HG02798 (cell line): ENCODE measurements at regions not wholly inside any gene's neighbourhood (a gene's known extent, or its start where the extent isn't known, plus 50 kb on each side); places are given as distances from the start of the nearest gene placed in this dataset.

Experiments
- ATAC-seq: cut with Tn5 transposase; IDR thresholded peaks from one replicate; pipeline ENCODE4 v1.9.1; 2021; ENCODE audit warnings: mild to moderate bottlenecking; ENCODE audit not compliant: unreplicated experiment, poor library complexity

DNA sequence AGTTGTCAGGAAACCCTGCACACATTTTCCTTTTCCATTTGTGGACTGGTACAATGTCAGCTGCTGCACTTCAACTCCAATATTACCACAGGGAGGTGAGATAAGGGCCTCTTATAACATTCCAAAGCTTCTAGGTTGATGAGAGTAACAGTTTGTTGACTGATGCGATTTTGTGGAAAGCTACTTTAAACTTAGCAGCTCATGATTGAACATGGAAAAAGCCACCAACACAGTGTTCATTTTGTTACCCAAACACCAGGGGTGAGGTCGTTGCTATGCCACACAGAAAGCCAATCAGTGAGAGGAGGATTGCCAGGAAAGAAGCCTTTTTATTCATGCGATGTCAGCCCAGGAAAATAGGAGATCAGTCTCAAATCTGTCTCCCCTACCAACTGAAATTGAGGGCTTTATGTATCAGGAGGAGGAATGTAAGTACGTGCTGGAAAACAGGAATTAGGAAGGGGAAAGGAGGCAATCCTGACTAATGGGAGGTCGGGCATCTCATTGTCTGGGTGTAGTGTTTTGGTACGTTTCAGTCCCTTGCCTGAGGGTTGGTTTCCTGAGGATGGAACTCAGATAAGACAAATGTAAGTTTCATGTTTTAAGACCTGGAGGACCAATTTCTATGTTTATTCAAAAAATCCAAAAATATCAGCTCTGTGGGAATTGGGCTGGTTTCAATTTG lies 92.7 kb upstream of the PLEKHA5 start:
- ATAC-seq, result no peak

DNA sequence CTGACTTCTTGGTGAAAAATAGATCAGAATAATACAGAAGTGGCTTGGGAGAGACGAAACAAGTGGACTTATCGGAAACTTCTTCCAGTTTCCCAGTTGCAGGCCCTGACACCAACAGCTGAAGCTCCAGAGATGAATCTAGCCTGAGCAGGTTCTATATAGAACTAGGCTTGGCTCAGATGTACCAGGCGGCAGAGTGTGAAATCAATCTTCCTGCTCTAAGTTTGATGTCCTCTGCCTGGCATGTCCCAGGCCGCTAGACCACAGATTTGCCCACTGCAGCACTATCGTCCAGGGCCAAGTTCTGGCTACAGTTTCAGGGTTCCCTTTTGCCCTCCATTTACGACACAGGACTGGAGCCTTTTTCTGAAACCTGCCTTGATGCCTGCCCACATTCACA lies 91.3 kb upstream of the PLEKHA5 start:
- ATAC-seq, result no peak

DNA sequence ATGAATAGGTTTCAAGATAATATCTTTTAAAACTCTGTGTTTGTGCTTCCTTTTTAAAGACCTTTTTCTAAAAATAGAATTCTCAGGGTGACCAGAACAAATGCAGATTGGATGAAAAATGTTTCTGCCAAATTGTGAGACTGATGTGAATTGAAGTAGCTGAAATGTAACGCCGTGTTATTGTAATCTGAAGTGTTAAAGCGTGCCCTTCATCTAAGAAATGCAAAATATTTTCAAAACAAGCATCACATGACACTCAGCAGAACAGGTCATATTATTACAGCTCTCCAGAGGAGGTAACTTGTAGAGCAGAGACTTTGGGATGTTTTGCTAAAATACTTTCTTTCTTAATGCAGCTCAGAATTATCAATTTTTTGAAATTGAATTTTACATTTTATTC lies 90.0 kb upstream of the PLEKHA5 start:
- no peak for ATAC-seq

DNA sequence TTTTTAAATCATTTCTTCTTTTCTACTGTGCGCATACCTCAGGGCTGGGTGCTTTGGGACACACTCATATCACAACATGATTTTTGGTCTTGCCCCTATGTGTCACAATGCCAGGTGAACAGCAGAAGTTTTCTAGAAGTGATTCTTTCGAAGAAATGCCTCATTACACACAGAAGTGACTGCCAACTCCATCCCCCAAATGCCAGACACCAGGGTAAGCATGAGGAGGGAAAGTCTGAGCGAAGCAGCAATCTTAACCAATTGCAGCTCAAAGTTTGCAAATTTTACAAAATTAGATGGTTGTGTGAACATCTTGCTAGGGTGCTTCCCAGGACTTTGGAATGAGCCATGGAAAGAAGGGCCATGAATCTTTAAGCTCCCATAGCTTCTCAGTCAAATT lies 87.3 kb upstream of the PLEKHA5 start:
- no peak for ATAC-seq

DNA sequence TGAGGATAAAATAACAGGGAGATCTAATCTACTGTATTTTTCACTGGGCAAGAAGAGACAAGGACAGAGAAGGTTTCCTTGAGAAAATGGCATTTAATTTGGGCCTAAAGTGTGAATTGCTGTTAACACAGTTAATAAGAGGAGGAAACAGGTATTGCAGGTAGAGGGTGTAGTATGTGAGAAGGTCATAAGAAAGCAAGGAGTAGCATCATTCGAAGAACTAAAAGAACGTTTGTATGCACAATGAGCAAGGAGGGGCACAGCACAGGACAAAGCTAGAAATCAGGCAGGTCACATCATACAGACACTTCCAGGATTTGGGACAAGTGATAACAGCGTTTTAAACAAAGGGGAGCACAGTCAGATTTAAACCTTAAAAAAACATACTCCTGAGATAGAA lies 85.1 kb upstream of the PLEKHA5 start:
- ATAC-seq, result no peak

DNA sequence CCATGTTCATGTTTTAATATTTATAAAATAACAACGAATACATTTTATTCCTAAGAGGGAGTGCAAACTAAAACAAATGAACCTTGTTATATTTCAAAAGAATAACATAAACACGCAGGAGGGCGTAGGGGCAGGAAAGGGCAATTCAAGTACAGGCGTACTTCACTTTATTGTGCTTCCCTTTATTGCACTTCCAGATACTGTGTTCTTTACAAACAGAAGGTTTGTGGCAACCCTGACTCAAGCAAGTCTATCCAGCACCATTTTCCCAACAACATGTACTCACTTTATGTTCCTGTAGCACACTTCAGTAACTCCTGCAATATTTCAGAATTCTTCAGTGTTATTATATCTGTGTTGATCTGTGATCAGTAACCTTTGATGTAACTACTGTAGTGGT lies 84.6 kb upstream of the PLEKHA5 start:
- no peak for ATAC-seq

DNA sequence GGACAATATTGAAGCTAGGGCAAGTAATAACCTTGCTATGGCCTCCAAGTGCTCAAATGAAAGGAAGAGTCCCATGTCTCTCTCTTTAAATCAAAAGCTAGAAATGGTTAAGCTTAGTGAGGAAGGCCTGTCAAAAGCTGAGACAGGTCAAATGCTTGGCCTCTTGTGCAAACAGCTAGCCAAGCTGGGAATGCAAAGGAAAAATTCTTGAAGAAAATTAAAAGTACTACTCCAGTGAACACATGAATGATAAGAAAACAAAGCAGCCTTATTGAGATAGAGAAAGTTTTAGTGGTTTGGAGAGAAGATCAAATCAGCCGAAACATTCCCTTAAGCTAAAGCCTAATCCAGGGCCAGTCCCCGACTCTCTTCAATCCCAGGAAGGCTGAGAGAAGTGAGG lies 84.1 kb upstream of the PLEKHA5 start:
- no peak for ATAC-seq

DNA sequence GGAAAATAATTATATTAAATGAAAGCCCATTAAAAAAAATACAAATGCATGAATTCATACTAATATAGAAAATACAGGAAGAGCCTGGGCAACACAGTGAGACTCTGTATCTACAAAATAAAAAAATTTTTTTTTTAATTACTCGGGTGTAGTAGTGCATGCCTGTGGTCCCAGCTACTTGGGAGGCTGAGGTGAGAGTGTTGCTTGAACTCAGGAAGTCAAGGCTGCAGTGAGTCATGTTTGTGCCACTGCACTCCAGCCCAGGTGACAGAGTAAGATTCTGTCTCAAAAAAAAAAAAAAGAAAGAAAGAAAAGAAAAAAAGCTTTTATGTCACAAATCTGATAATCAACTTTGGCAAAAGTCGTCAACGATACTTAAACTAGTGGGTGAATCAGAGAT lies 80.6 kb upstream of the PLEKHA5 start:
- ATAC-seq, result no peak

DNA sequence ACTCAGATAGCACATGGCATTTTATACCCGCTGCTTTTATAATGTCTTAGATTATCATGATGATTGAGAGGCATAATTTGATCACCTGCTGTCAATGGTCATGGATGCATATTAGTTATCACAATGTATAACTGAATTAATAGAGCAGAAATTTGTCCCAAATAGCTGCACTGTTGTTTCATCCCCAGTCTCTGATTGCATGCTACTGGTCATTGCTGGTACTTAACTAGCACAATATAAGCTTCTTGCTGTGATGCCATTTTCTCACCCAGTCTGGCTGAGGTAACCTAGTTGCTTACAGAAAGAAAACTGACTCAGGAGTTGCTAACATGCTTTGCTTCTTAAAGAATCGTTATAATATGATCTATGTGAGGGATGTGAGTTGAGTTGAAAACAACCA lies 76.8 kb upstream of the PLEKHA5 start:
- no peak for ATAC-seq

DNA sequence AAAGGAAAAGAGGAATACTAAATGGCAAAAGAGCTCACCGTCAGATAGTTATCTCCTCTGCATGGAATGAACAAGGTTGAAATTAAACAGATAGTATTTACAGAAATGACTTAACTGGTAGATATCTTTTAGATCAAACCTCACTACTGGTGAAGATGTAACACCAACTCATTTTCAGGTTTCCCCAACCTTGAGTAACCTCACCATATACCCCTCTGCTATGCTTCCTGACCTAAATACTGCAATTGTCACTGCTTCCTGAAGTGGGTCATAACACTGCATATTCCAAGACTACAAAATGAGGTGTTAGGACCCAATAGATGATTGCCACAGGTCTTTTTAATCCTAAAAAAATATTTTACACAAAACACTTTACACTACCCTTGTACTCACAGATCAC lies 76.3 kb upstream of the PLEKHA5 start:
- ATAC-seq, result no peak

DNA sequence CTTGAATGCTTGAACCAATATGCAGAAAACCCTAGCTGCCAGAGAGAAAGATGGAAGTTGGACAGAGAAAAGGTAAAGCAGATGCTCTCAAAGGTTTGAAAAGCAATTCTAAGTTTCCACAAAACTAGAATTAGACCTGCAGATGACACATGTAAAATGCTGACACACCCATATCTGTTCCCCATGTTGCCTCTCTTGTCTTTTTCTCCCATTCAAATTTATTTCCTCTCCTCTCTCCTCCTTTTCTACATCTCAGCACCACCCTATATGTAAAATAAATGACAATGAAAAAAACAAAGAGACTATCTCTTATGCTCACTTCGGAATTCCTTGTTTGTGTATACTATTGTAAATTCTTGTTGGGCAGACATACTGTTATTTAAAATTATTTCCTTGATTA lies 75.5 kb upstream of the PLEKHA5 start:
- no peak for ATAC-seq

DNA sequence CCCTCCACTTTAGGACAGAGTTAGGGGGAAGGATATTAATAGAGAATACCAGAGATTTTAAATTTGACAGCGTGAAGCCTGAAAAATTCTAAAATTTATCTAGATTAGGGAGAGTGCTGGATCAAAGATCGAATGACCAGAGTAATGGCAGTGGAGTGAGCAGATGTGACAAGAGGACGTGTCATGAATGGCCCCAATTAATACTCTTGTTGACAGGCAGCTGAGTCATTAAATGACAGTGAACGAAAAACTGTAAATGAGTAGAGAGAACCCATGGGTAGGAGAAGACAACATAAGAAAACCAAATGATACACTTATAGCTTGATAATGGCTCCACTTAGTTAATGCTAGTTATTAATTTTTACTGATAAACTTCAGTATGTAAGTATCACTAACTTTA lies 73.9 kb upstream of the PLEKHA5 start:
- ATAC-seq, result no peak

DNA sequence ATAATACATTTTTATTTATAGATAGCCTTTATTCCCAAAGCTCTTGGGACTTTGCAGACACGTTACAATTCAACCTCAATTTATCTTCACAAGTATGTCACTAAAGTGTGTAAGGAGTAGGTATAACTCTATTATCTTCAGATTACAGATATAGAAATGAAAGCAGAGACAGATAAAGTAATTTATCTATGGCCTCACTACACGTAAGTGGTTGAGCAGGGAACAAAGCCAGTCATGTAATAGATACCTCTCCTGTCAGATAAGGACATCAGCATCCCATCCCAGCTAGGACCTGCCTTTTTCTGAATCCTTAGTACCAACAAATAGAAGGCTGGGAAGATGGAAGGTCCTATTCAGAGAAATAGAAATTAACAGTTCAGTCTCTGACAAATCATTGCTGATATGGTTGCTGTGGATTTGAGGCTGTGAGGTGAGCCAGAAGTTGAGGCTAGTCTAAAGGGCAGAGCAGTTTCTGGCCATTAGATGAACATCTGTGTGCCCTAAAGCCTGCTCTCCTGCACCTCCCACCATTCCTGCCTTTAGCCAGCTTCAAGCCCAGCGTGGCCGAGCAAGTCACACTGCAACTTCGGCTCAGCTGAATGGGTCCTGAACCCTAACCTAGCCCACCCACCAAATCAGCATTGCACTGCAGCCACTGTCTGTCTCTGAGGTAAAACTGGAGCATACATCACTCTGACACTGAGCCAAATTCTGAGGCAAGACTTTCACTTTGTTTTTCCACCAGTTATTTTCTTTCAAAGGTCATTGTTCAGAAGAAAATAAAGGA lies 71.1 kb upstream of the PLEKHA5 start:
- no peak for ATAC-seq

DNA sequence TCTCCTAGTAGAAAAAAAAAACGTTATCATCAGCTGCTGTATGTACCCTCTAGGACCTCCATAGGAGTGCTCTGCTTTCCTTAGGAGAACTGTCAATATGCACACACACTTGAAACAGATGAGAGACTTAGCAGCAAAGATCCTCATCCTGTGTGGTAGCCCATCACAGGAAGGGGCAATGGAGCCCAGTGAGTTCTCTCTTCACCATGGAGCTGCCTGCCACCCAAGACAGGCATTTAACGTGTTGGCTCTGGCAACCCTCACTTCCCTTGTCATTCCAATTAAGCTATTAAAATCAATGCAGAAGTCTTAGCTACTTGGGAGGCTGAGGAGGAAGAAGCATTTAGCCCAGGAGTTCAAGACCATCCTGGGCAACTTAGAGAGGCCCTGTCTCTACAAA lies 64.8 kb upstream of the PLEKHA5 start:
- no peak for ATAC-seq

DNA sequence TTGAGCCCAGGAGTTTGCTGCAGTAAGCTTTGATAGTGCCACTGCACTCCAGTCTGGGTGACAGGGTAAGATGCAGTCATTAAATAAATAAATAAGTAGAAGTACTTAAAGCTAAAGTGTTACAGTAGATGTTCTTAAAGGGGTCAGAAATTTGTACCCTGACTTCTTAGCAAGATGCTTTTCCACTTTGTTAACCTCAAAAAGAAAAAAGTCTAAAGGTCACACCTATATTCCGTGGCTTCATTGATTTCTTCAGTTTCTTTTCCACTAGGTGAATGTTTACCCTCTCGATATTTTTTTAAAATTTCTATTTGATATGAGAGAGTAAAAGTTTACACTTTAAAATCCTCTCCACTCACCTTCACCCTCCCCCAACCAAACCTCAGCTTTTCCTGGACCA lies 64.3 kb upstream of the PLEKHA5 start:
- ATAC-seq, result no peak

DNA sequence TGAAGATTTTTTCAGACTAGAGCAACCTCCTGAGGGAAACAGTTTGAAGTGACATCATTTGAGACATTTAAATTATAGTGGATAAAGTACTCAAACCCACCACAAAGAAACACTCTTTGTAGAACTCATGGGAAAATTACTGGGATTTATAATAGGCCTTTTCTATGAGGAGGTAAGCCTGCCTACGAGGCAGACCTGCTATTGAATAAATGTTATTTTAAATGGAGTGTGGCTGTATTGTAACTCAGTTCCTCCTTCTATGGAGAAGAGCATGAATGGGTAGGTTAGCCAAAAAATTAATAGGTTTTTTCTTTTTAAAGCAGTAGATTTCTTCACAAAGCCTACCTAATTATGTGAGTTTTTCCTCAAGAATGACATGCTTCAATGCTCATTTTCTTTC lies 63.7 kb upstream of the PLEKHA5 start:
- ATAC-seq, result no peak

DNA sequence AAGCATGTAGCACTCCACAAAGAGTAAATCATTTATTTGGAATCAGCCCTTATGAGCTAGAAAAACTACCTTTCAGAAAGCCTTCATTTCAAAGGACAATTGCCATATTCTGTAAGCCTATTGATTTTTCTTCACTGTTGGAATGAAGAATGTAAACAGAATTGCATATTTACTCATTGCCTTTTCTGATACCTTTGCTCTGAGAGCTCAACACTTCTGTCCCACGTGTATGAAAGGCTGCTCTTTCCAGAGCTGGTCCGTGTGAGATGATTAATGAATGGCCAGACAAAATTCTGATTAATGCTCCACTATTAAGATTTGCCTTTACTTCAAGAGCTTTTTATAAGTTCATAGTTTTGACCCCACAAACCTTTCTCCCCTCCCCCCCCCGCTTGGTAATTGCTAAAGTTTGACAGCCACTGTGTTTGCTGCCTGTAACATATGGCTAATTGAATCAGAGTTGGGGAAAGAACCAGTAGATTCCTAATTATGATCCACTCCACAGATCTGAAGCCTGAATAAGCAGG lies 63.0 kb upstream of the PLEKHA5 start:
- ATAC-seq, result no peak

DNA sequence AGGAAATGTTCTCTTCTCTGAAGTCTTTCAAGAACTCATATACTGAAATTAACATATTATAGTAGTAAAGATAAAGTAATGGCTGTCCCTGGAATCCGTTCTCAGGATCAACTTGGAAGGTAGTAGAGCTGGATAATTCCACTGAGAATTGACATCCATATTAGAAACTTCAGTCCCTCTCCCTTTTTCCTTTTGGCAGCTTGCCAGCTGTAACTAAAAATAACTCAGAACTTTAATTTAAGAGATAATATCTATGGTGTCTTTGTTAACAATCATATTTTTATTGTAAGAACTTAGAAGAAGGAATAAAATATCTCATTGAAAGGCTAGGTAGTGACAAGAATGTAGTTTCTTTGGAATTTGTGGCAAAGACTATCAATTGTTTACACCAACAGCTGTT lies 61.4 kb upstream of the PLEKHA5 start:
- ATAC-seq, result no peak

DNA sequence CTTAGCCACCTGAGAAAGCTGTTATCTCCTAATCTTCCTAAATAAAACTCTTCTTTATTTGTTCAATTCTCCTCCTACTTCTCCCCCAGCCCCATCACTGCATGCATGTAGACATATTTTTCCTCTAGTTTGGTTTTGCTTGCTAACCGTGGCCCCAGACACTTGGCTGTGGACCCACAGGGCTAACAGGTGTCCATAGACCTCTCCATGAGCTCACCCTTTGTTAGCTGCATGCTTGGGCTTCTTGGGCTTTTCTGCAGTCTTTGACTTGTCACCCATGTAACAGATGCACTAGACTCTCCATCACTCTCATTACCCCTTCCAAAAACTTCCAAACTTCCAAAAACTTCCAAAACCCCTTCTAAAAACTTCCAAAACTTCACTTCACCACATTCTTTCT lies 59.2 kb upstream of the PLEKHA5 start:
- no peak for ATAC-seq

DNA sequence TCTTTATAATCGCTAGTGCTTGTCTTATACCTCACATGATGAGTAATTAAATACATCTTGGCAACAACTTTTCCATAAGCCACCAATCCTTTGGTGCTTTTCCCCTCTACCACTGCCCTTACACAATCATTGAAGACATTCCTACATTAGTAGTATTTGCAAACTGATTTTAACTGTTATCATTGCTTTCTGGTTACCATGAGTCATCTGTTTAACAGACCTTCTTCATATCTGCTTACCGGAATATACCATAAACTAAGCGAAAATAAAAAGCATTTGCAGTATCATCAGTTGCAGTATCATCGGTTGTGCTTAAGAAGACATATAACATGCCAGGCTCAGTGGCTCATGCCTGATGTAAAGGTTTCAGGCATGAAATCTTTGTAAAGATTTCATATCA lies 54.8 kb upstream of the PLEKHA5 start:
- no peak for ATAC-seq

DNA sequence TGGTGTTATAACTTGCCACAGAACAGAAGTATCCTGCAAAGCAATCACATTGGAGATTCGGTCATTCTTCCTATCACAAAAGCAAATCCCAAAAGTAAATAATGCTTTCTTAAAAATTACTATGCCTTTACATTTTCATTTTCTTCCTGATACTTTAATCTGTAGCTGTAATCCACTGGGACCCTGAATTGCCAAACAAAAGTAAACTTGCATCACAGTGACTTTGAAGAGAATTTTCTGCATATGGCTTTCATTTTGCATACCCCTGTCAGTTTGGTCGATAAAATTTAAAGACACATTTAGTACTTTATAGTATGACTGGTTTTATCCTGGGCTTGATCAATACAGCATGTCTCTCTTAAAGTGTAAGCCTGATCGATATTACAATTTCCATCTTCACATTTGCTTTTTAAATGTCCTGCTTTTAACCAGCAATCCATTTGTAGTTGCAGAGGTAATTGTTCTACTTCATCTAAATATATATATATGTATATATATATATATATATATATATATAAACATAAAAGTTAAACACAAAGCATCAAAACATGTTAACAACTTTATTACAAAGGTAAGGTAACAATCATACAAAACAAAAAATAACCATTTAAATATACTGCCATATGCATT lies 53.7 kb upstream of the PLEKHA5 start:
- no peak for ATAC-seq
